HG03135 (cell line): ENCODE measurements at regions not wholly inside any gene's neighbourhood (a gene's known extent, or its start where the extent isn't known, plus 50 kb on each side); places are given as distances from the start of the nearest gene placed in this dataset.

ENCODE experiments used
- ATAC-seq: cut with Tn5 transposase; IDR thresholded peaks from one replicate; pipeline ENCODE4 v1.9.1; 2021; ENCODE audit warnings: mild to moderate bottlenecking, moderate library complexity; ENCODE audit not compliant: unreplicated experiment

DNA sequence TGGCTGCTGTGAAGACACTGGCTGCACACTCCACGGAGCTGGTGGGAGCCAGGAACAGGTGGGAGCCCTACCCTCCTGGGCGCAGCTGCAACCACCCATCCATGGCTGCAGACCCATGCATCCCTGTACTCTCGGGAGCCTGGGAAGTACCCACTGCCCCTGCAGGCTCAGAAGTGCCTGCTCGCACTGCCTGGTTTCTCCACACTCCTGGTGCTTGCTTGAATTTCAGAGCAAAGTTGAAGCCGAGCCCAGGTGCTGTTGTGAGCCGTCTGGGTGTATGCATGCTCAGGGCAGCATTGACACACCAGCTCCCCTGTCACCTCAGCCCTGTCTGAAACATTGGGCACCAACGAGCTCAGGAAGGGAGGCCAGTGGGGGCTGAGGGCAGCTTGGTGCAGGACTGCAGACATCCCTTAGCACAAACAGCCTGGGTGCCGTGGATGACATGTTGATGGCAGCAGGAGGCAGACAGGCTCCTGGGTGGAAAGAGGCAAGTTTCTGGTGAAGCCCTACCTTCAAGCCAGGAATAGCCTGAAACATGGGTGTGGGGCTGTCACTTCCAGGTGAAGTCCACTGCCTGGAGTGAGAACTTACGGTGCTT lies 585.9 kb downstream of the PCDH18 start:
- no peak for ATAC-seq

DNA sequence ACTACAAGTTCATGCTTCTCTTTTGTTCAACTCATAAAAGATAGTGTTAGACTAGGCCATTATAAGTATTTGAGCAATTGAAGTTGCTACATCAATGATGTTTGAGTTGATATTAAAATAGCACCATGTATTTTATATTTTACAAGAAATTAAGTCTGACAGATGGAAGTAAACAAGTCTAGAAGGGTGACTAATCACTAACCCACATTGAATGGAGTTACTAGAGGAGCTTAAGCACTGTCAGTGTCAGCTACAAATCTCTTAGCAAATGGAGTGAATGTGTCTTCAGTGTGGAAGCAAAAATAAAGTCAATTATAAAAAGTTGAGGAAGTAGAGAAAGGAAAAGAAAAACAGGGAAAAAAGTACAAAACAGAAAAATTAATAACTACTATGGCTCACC lies 592.5 kb downstream of the PCDH18 start:
- ATAC-seq = no peak

DNA sequence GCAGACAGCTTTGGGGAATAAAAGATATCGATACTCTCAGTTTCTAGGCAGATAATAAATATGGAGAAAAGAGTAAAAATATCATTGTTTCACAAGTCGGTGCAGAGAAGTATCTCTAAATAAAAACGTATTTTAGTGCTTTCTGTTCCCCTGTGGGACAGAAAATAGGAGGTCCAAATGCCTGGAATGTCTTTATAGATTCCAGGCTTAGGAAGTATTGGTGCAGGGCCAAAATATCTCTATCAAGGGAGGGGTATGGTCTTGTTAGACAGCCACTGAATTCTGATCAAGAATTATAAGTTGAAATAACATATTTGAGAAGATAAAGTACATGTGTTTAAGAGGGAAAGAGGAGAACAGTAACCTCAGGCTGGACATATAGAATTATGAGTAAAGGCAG lies 596.4 kb downstream of the PCDH18 start:
- ATAC-seq = no peak

DNA sequence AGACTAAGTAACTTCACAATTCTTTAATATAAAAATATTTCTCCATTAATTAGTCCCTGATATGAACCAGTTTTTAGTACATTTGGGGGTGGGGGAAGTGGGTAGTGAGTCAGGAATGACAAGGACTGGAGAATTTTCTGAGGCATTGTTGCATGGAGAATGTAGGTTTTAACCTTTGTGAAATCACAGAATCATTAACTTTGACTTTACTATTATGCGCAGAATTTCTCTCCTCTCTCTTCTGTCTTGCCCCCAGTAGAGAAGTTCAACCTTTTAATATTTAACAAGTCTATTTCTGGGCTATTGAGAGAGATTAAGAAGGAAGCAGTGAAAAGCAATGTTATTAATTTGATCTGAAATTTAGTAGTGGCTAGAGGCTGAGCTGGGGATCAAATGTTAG lies 597.0 kb downstream of the PCDH18 start:
- no peak for ATAC-seq

DNA sequence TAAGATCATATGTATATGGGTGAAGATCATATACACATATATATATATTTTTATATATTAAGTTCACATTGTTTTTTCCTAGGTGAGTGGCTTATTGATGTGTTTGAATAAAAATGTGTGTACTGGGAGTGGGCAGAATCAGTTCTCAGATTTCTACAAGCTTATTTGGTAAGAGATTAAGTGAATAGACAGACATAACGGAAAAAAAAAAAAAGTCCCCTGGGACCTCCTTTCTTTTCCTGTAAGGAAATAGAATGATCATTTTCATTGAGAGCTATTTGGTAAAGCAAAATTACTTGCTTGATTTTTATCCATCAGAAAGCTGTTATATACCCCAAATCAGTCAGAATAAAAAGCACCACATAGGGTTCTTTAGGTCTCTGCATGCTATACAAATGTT lies 597.7 kb downstream of the PCDH18 start:
- no peak for ATAC-seq

DNA sequence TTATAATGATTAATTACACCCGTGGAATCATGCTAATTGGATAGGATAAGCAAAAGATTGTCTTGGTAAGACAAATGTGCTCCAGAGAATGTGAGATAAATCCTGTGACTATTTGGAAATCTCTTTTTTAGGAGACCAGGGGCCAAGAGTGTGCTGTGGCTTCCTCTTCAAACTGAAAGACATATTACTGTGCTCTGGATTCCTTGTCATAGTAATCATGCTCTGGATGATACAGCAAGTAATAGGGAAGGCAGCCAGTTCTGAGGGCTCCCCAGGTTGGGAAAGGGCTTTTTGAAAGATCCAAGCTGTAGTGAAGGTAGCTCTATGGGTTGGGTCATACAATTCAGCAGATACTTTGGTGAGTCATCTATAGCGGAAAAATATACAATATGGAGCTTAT lies 600.5 kb downstream of the PCDH18 start:
- no peak for ATAC-seq

DNA sequence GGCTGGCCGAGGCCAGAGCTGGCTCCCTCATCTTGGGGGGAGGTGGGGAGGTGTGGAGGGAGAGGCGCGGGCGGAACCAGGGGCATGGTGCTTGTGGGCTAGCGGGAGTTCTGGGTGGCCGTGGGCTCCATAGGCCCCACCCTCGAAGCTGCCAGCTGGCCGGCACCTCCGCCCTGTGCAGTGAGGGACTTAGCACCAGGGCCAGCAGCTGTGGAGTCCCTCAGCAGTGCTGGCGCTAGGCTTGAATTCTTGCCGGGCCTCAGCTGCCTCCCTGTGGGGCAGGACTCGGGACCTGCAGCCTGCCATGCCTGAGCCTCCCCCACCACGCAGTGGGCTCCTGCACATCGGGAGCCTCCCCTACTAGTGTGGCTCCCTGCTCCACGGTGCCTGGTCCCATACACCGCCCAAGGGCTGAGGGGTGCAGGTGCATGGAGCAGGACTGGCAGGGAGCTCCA lies 603.3 kb downstream of the PCDH18 start:
- no peak for ATAC-seq

DNA sequence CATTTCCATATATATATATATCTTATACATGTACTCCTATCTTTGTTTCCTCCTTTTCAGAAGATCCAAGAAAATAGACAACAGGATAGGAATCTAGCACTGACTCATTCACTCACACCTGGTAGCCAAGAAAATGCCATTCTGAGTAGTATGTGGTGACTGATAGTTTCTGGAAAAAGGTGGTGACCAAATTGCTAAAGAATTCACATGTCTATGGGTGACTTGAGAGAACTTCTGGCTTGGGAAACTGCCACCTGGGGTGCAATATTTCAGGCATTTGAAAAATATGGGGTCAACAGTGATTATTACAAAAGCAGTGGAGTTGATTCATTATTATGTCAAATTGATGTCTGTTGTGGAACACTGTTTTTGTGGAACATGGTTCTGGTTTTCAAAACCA lies 605.1 kb downstream of the PCDH18 start:
- no peak for ATAC-seq

DNA sequence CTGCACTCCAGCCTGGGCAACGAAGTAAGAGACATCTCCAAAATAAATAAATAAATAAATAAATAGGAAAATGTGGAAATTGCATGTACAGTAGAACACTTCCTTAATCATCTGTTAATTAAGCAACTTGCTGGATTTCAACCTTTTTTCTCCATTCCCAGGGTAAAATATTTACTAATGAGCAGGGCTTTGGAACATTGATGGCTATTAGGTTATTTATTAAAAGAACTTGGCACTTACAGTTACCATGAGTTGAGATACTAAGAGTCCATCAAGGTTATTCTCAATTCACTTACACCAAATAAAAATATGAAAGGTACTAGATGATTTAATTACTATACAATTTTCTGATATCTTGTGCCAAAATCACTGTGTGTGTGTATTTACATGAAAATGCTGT lies 607.1 kb downstream of the PCDH18 start:
- ATAC-seq = no peak

DNA sequence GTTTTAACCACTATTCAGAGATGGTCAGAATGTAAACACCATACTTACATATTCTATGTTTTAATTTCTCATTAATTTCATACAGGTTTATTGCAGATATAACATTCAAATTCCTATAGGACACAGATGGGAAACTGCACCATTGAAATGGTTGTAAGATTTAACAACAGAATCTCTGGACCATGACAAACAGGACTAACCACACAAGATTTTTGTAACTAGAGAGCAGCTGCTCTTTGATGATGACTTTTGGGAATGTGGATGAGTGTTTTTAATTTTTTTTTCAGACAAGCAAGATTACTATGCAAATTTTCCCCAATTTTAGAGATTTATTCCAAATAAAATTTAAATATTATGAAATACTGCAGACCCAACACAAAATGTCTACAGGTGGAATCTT lies 610.2 kb downstream of the PCDH18 start:
- ATAC-seq = no peak

DNA sequence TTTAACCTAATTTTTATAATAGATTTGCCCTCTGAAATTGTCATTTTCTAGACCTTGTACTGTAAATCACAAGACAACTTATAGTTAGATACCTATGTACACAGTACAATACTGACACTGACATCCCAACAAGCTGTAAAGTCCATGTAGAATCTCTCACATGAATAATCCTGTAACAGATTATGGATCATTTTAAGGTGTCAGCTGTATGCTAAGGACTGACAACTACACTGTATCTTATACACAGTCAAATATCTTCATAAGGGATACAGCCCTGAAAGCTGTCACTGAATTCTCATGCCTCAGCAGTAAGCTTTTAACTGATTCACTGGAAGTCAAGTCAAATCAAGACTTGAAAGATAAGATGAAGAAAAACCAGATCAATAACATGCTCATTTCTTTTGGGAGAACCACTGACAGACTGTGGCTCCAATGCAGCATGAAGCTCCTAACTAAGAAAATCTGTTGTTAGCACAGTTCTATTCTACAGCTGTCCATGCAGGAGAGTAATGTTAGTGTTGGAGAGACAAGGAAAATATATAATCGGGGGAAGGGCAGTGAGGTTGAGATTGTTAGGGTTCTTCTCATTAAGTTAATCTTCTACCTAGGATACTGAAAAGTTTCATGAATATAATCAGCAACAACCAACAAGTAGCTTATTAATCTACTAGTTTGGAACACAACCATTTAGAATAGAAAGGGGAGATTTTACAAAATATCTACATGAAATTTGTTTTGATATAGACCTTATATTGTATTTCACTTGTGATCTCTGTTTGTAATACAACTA lies 612.0 kb downstream of the PCDH18 start:
- no peak for ATAC-seq

DNA sequence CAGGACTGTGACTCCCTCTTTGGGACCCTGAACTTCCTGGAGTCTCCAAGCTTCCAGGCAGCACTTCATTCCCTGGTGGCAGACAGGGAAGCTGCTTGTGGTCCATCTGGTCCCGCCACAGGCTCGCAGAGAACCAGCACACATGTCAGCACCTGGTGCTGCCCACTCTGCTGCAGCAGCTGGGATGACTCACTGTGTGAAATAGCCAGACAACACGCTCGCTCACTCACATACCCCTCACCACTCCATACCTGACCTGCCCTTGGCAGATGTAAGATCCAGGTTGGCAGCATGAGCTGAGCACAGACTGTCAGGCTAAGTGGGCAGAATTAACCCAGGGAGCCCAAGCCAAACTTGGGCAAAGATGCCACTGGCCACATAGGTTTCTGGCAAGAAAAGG lies 613.5 kb downstream of the PCDH18 start:
- no peak for ATAC-seq

DNA sequence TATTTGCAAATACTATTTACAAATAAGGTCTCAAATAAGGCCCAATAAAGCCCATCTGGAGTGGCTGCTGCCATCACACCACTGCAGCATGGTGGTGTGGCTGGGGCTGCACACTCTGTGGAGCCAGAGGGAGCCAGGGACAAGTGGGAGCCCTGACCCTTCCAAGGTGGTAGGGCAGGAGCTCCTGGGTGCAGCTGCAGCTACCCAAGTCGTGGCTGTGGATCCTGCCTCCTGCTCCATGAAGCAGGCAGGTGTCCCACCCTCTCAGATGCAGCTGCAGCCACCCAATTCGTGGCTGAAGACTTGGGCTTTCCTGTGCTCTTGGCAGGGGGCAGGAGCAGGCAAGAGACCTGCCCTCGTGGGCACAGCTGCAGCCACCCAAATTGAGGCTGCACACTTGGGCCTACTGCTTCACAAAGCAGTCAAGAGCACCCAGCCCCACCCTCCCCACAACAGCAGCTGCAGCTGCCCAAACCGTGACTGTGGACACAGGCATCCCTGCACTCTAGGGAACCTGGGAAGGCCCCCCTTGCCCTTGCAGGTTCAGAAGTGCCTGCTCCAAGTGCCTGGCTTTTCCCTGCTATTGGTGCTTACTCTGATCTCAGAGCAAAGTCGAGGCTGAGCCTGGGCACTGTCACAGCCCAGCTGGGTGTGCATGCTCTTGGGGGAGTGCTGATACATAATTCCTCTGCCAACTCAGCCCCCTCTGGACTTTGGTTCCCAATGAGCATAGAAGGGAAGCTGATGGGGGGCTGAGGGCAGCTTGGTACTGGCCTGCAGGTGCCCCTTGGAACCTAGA lies 614.8 kb downstream of the PCDH18 start:
- ATAC-seq = no peak

DNA sequence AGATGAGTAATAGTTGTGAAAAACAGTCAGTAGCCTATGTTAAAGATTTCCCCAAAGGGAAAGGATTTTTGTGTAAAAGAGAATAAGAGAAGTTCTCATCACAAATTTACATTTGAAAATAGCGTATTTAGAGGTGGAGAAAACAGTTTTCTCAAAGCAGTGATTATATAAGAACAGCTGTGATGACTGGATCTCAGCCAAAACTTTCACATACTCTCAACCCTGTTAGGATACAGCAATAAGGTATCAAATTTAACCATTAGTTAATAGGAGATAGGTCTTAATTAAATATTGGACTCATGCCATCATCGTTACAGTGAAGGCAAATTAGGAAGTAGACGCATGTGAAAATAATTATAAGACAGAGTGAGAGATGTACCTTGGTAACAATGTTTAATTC lies 622.7 kb downstream of the PCDH18 start:
- no peak for ATAC-seq

DNA sequence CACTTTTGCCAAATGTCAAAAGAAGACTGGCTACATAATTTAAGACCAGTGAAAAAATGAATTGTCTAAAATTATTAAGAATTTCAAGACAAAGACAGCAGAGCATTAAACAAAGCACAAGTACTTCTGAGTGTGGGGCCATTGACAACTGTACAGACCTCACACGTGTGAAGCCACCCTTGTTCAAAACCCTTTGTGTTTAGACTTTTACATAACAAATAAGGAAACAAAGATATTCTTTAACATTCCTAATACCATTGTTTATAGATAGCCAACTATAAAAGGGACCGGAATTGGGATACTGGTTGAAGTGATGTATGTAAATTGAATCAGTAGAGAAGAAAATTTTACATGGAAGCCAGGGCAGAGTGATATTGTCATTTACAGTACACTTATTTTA lies 624.2 kb downstream of the PCDH18 start:
- no peak for ATAC-seq

DNA sequence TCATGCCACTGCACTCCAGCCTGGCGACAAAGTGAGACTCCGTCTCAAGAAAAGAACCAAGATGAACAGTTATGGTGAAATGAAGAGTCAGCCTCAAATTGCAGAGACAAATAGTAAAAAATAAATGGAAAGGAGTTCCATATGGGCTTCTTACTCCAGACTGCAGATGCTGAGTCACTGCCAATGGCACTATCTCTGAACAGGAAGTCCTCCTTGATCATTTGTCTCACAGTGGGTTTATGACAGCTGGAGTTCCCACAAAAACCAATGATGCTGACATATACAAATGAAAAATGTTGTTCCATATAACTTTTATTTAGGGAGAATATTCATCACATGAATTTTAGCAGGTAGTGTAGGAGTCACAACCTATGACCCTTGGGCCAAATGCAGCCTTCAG lies 631.6 kb downstream of the PCDH18 start:
- ATAC-seq = no peak

DNA sequence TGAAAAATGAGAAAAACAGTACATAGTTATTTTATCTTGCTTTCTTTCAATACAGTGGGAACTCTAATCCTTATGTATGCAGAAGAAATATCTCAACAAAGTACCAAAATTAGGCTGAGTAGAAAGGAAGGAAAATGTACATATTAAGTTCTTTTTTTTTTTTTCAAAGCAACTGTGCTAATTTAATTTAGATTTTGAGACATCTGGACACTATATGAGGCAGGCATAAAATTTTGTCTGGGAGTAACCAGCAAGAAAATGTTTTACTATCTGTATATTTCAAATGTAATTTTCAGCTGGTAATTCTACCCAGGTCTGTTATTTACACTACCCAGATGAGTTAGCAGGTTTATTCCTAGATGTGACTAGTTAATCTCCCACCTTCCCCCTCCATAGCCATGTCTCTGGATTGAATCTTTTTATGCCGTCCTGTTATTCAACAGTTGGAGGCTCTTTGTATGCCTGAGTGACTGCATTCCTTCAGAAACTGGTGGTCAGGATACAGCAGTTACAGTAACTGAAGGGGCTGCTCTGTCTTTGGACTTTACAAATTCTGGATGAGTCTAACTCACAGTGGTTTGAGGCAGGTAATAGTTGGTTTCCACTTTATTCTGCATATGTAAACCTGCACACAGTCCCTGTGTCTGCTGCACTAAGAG lies 633.6 kb downstream of the PCDH18 start:
- no peak for ATAC-seq

DNA sequence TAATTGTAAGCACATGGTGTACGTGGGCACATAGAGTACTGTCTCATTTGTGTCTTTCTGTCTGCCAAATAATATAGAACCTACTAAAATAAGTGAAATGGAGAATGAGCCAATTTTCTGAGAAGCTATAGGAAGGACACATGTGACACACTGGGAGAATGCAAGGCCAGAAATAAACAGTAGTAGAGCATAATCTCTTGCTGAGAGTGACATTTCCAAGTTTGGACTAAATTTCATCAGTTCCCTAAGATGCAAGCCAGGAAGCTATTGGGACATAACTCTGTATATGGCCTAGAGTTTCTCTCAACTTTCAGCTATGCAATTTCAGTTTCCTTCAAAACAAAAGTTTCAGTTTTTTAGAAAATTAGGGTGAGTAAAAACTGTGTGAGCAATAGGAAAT lies 638.7 kb downstream of the PCDH18 start:
- ATAC-seq = no peak

DNA sequence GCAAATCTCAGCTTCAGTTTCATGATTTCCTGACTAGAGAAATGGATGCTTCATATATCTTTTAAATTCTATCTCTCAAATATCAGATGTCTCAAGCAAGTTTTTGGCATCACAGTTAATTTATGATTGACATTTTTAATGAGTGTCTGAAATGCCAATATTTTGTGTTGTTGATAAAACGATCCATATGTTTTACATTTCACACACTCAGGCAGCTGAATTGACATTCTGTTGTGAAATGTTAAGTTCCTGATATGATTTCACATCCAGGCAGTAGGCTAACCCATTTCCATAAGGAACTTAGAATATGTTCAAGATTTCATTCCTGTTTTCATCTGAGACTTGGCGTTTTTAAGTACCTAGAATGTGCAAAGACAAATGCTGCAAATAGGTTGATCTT lies 650.6 kb downstream of the PCDH18 start:
- ATAC-seq = no peak

DNA sequence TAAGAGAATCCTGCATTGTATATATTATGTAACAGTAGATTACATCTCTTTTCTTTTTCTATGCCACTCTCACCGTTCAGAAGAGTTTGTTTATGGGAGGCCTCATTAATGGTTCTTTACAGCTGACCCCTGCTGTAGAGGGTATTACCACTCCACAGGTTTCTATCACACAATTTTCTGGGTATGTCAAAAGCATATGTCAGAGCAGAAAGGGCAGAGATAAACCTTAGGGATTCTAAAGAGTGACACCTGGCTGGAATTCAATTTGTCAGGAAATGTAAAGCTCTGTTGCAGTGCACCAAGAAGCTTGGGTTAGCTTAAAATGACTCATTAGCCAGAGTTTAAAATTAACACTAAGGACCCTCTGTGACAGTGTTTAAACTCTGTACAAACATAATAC lies 658.7 kb downstream of the PCDH18 start:
- no peak for ATAC-seq

DNA sequence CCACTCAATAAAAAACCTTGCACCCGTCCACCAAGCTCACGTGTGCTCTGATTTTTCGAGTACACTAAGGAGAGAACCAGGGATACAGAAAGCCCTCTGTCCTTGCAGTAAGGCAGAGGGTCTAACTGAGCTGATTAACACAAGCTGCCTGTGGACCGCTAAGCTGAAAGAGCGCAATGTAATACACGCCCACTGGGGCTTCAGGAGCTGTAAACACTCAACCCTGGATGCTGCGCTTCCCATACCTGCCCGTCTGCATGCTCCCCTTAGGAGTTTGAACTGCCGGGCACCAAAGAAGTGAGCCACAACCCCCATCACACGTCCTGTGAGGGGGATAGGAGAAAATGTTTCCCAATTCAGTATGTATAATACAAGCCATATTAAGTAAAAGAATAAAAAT lies 664.8 kb downstream of the PCDH18 start:
- no peak for ATAC-seq
